B cell (primary cell): ENCODE measurements at regions not wholly inside any gene's neighbourhood (a gene's known extent, or its start where the extent isn't known, plus 50 kb on each side); places are given as distances from the start of the nearest gene placed in this dataset.

Experiments used
- ATAC-seq: fragments of 200-7000 bp; cut with Tn5 transposase; one replicate; pipeline ENCODE4 v1.10.0; 2021; ENCODE audit warnings: low read depth, mild to moderate bottlenecking, moderate number of reproducible peaks, moderate library complexity
- CTCF ChIA-PET: fragments of 350-600 bp; sonication (Branson Sonifier 250); formaldehyde crosslinking; loops from one replicate; lab custom pipeline; 2021; ENCODE audit warnings: antibody characterized with exemption, inconsistent platforms; lab: Charles Lee
- POLR2A ChIA-PET: fragments of 350-600 bp; sonication (Branson Sonifier 250); formaldehyde crosslinking; loops from one replicate; lab custom pipeline; 2021; ENCODE audit warnings: antibody characterized with exemption; lab: Charles Lee
- DNase-seq: peaks from one replicate; pipeline ENCODE4 v3.0.0; 2013
- H2AFZ ChIP-seq: 2 replicates; pipeline ENCODE4 v1.6.1; 2012; ENCODE audit warnings: mild to moderate bottlenecking, low read depth, low read length; ENCODE audit not compliant: insufficient read depth, poor library complexity, severe bottlenecking
- H3K27ac ChIP-seq, 2 donors: 1 replicate in 1 of 2; 2 replicates in 1 of 2; pipeline ENCODE4 v1.5.1; 2012 to 2013; ENCODE audit warnings: low read length in 2 of 2, mild to moderate bottlenecking in 2 of 2, moderate library complexity in 1 of 2
- H3K27me3 ChIP-seq, 4 experiments: fragments of 200-600 bp in 1 of 4; sonication (generic) in 1 of 4; replicated peaks in 1 of 4; 1 replicate in 2 of 4; 2 replicates in 2 of 4; pipeline versions ENCODE4 v1.6.1 to v1.7.0; 2013 to 2016; ENCODE audit warnings: low read length in 3 of 4, mild to moderate bottlenecking in 2 of 4, mixed read lengths in 1 of 4, moderate library complexity in 1 of 4; ENCODE audit not compliant: insufficient read depth in 4 of 4, control insufficient read depth in 3 of 4; ENCODE audit errors: control extremely low read depth in 1 of 4
- H3K36me3 ChIP-seq, 2 experiments: replicated peaks in 1 of 2; 1 replicate in 1 of 2; 2 replicates in 1 of 2; pipeline versions ENCODE4 v1.6.1 to v1.7.1; 2013; ENCODE audit warnings: low read length in 1 of 2; ENCODE audit not compliant: insufficient read depth in 2 of 2, control insufficient read depth in 1 of 2; ENCODE audit errors: control extremely low read depth in 1 of 2, extremely low read depth in 1 of 2
- H3K4me1 ChIP-seq, 2 donors: fragments of 200-600 bp in 1 of 2; sonication (generic) in 1 of 2; 1 replicate in 1 of 2; 2 replicates in 1 of 2; pipeline versions ENCODE4 v1.5.1 to v1.6.1; 2013 to 2017; ENCODE audit warnings: low read length in 2 of 2; ENCODE audit not compliant: control insufficient read depth in 2 of 2, insufficient read depth in 2 of 2
- H3K4me2 ChIP-seq: replicated peaks from 2 replicates; pipeline ENCODE3; 2012; ENCODE audit warnings: mild to moderate bottlenecking, low read depth, low read length; ENCODE audit not compliant: poor library complexity, severe bottlenecking
- H3K4me3 ChIP-seq, 5 experiments: fragments of 200-600 bp in 1 of 5; sonication (generic) in 1 of 5; 1 replicate in 3 of 5; 2 replicates in 2 of 5; pipeline versions ENCODE4 v1.5.1 to v1.7.0; 2011 to 2016; ENCODE audit warnings: low read length in 4 of 5, mild to moderate bottlenecking in 4 of 5, low read depth in 2 of 5, control low read depth in 1 of 5, moderate library complexity in 1 of 5; ENCODE audit not compliant: insufficient read depth in 1 of 5; ENCODE audit errors: control extremely low read depth in 1 of 5, extremely low read depth in 1 of 5
- H3K79me2 ChIP-seq: fragments of 200-600 bp; sonication (generic); one replicate; pipeline ENCODE4 v1.6.0; 2016; ENCODE audit warnings: low read length; ENCODE audit not compliant: control insufficient read depth, insufficient read depth
- H3K9ac ChIP-seq: fragments of 200-600 bp; sonication (generic); 2 replicates; pipeline ENCODE4 v1.6.1; 2017; ENCODE audit warnings: mild to moderate bottlenecking, low read length, moderate library complexity
- H3K9me3 ChIP-seq, 3 donors: one replicate each; pipeline versions ENCODE4 v1.6.1 to v1.7.1; 2013; ENCODE audit warnings: low read length in 2 of 3; ENCODE audit not compliant: control insufficient read depth in 2 of 3, insufficient read depth in 1 of 3; ENCODE audit errors: control extremely low read depth in 1 of 3
- H4K20me1 ChIP-seq: 2 replicates; pipeline ENCODE4 v1.6.0; 2012; ENCODE audit warnings: mild to moderate bottlenecking, low read length; ENCODE audit not compliant: insufficient read depth, control insufficient read depth, poor library complexity, severe bottlenecking
- H3K27ac Mint-ChIP-seq: one replicate; pipeline ENCODE4 v1.8.0; 2021; ENCODE audit warnings: mixed read lengths
- H3K27me3 Mint-ChIP-seq: one replicate; pipeline ENCODE4 v1.8.0; 2021; ENCODE audit warnings: mixed read lengths
- H3K4me1 Mint-ChIP-seq: one replicate; pipeline ENCODE4 v1.8.0; 2021; ENCODE audit warnings: mixed read lengths
- H3K4me3 Mint-ChIP-seq: one replicate; pipeline ENCODE4 v1.8.0; 2021; ENCODE audit warnings: mixed read lengths
- H3K9me3 Mint-ChIP-seq: one replicate; pipeline ENCODE4 v1.8.0; 2022; ENCODE audit warnings: mixed read lengths; ENCODE audit not compliant: insufficient read depth
- CTCF ChIP-seq: fragments of 200-600 bp; IDR thresholded peaks from one replicate; pipeline ENCODE4 v1.8.0; 2022; ENCODE audit warnings: antibody characterized with exemption, mild to moderate bottlenecking
- EZH2 ChIP-seq: IDR thresholded peaks from 2 replicates; pipeline ENCODE4 v1.6.1; 2012; ENCODE audit warnings: borderline replicate concordance, low read depth, mild to moderate bottlenecking, moderate library complexity, low read length; ENCODE audit not compliant: insufficient read depth, poor library complexity, severe bottlenecking
- WGBS: methylation state at CpG from one replicate; pipeline ENCODE4 v1.1.5; 2013; ENCODE audit warnings: missing lambda C conversion rate; ENCODE audit not compliant: insufficient coverage; 5-methylcytosine and 5-hydroxymethylcytosine counted together
- intact Hi-C: fragments of 100-400 bp; cut with micrococcal nuclease; formaldehyde crosslinking; loops from one replicate; pipeline ENCODE4 v1.10.0; 2022

- Histone ChIP-seq H2AFZ (no peak overlapping the region), H3K79me2 (no peaks in the 10 kb centered on the region), H3K27ac (no peak overlapping the region), H3K36me3 (no peaks in the 10 kb centered on the region), H3K4me1 (no peaks in the 10 kb centered on the region), H3K9ac (no peak overlapping the region), H3K27me3 (no peaks in the 10 kb centered on the region), H3K4me2 (no peak overlapping the region), H3K4me3 (no peak overlapping the region), H3K9me3 (no peaks in the 10 kb centered on the region), H4K20me1 (no peaks in the 10 kb centered on the region)
- intact Hi-C loops, result no loop called here
- H3K27ac Mint-ChIP-seq, result no peak overlapping the region
- TF ChIP-seq CTCF, result no peak
- no peak for TF ChIP-seq EZH2
- no peaks in the 10 kb centered on the region for H3K27me3 Mint-ChIP-seq
- POLR2A ChIA-PET, result no interaction called here
- CTCF ChIA-PET, result no interaction called here
- WGBS, result no CpG with 5 or more reads among the region's 2 CpGs
- no peaks in the 10 kb centered on the region for H3K4me1 Mint-ChIP-seq
- no peak overlapping the region for H3K4me3 Mint-ChIP-seq
- DNase-seq (no peak), ATAC-seq (no peak)
- H3K9me3 Mint-ChIP-seq, result no peaks in the 10 kb centered on the region
Measured at GRCh38 chrX:79300856-79301255, 66.3 kb downstream of the ITM2A start.

- 50% methylated on average over 2 of the region's 3 CpGs for WGBS
- H3K27me3 ChIP-seq, result no peaks in the 10 kb centered on the region
- Mint-ChIP-seq H3K27me3 (no peaks in the 10 kb centered on the region), H3K27ac (no peak overlapping the region), H3K9me3 (no peaks in the 10 kb centered on the region), H3K4me1 (no peaks in the 10 kb centered on the region), H3K4me3 (no peak overlapping the region)
- no peaks in the 10 kb centered on the region for H4K20me1 ChIP-seq
- H3K36me3 ChIP-seq, result no peaks in the 10 kb centered on the region
- H3K4me1 ChIP-seq, result no peaks in the 10 kb centered on the region
- no peaks in the 10 kb centered on the region for H3K9me3 ChIP-seq
- ATAC-seq (no peak), DNase-seq (no peak)
- H3K9ac ChIP-seq, result no peak overlapping the region
- intact Hi-C loops, result no loop called here
- H2AFZ ChIP-seq, result no peak overlapping the region
- H3K4me3 ChIP-seq, result no peak overlapping the region
- POLR2A ChIA-PET, result no interaction called here
- no peaks in the 10 kb centered on the region for H3K79me2 ChIP-seq
- no peak overlapping the region for H3K4me2 ChIP-seq
- TF ChIP-seq CTCF (no peak), EZH2 (no peak)
- CTCF ChIA-PET, result interaction anchor here (0.8 kb wide), 1 partner anchor 255 kb away, joined by 3 read pairs; no protein-coding TSS in a partner anchor
- no peak overlapping the region for H3K27ac ChIP-seq
Measured at GRCh38 chrX:79290596-79290995, 76.5 kb downstream of the ITM2A start.
